Liver (tissue), 8 donors: ENCODE measurements at regions not wholly inside any gene's neighbourhood (a gene's known extent, or its start where the extent isn't known, plus 50 kb on each side); places are given as distances from the start of the nearest gene placed in this dataset.

ENCODE experiments used
- DNase-seq: peaks from one replicate; pipeline ENCODE4 v3.0.0-alpha.2; 2017; ENCODE audit warnings: low spot score
- H3K27ac ChIP-seq, 2 donors: one replicate each; pipeline ENCODE4 v1.7.0; 2013; ENCODE audit warnings: inconsistent platforms in 2 of 2, low read length in 2 of 2, control low read depth in 1 of 2, low read depth in 1 of 2, mild to moderate bottlenecking in 1 of 2
- H3K27me3 ChIP-seq, 4 donors: one replicate each; pipeline versions ENCODE4 v1.6.1 to v1.7.0; 2013; ENCODE audit warnings: low read length in 3 of 4, inconsistent platforms in 1 of 4, mild to moderate bottlenecking in 1 of 4, moderate library complexity in 1 of 4; ENCODE audit not compliant: control insufficient read depth in 4 of 4, insufficient read depth in 4 of 4
- H3K36me3 ChIP-seq, 4 donors: one replicate each; pipeline versions ENCODE4 v1.6.1 to v1.7.0; 2013; ENCODE audit warnings: low read length in 3 of 4, mild to moderate bottlenecking in 3 of 4, low read depth in 1 of 4, moderate library complexity in 1 of 4; ENCODE audit not compliant: control insufficient read depth in 4 of 4, insufficient read depth in 3 of 4
- H3K4me1 ChIP-seq, 4 donors: one replicate each; pipeline versions ENCODE4 v1.6.1 to v1.7.0; 2013; ENCODE audit warnings: low read length in 3 of 4, mild to moderate bottlenecking in 3 of 4, moderate library complexity in 1 of 4; ENCODE audit not compliant: control insufficient read depth in 4 of 4, insufficient read depth in 4 of 4
- H3K4me3 ChIP-seq, 3 donors: one replicate each; pipeline versions ENCODE4 v1.6.1 to v1.7.0; 2013; ENCODE audit warnings: low read length in 3 of 3, control low read depth in 1 of 3, low read depth in 1 of 3, mild to moderate bottlenecking in 1 of 3
- H3K9ac ChIP-seq, 2 donors: one replicate each; pipeline ENCODE4 v1.7.0; 2013; ENCODE audit warnings: low read length in 2 of 2, mild to moderate bottlenecking in 2 of 2, moderate library complexity in 2 of 2, control low read depth in 1 of 2, low read depth in 1 of 2
- H3K9me3 ChIP-seq, 4 donors: one replicate each; pipeline versions ENCODE4 v1.6.1 to v1.7.0; 2013; ENCODE audit warnings: low read length in 3 of 4; ENCODE audit not compliant: control insufficient read depth in 4 of 4
- ATF3 ChIP-seq: IDR thresholded peaks from 2 replicates; pipeline ENCODE4 v1.6.1; 2016; ENCODE audit warnings: antibody characterized with exemption
- CTCF ChIP-seq: fragments of 150-350 bp; IDR thresholded peaks from 2 replicates; pipeline ENCODE4 v1.5.1; 2017; ENCODE audit warnings: improper control_type of control experiment, low read depth, low read length; ENCODE audit not compliant: missing input control
- EGR1 ChIP-seq, 2 donors: IDR thresholded peaks; 2 replicates each; pipeline ENCODE4 v1.6.1; 2016 to 2018; ENCODE audit warnings: antibody characterized with exemption in 2 of 2, low read depth in 2 of 2
- FOXA1 ChIP-seq: IDR thresholded peaks from 2 replicates; pipeline ENCODE4 v1.6.1; 2016; ENCODE audit warnings: antibody characterized with exemption
- FOXA2 ChIP-seq: IDR thresholded peaks from 2 replicates; pipeline ENCODE4 v1.6.1; 2016; ENCODE audit warnings: antibody characterized with exemption
- GABPA ChIP-seq, 2 donors: IDR thresholded peaks in 1 of 2; conservative IDR thresholded peaks in 1 of 2; 2 replicates each; pipeline ENCODE4 v1.6.1; 2016; ENCODE audit warnings: antibody characterized with exemption in 2 of 2, mild to moderate bottlenecking in 1 of 2, moderate library complexity in 1 of 2
- HNF4A ChIP-seq, 2 donors: conservative IDR thresholded peaks; 2 replicates each; pipeline ENCODE4 v1.6.1; 2016; ENCODE audit warnings: antibody characterized with exemption in 2 of 2, mild to moderate bottlenecking in 2 of 2
- HNF4G ChIP-seq: IDR thresholded peaks from 2 replicates; pipeline ENCODE4 v1.6.1; 2016; ENCODE audit warnings: antibody characterized with exemption
- JUND ChIP-seq, 2 donors: IDR thresholded peaks; 2 replicates each; pipeline ENCODE4 v1.6.1; 2016; ENCODE audit warnings: antibody characterized with exemption in 2 of 2
- MAX ChIP-seq: IDR thresholded peaks from 2 replicates; pipeline ENCODE4 v1.6.1; 2016; ENCODE audit warnings: antibody characterized with exemption
- NR2F2 ChIP-seq: IDR thresholded peaks from 2 replicates; pipeline ENCODE4 v1.6.1; 2016; ENCODE audit warnings: antibody characterized with exemption
- RAD21 ChIP-seq, 2 donors: IDR thresholded peaks; 2 replicates each; pipeline ENCODE4 v1.6.1; 2016; ENCODE audit warnings: antibody characterized with exemption in 2 of 2, mild to moderate bottlenecking in 2 of 2
- REST ChIP-seq: IDR thresholded peaks from 2 replicates; pipeline ENCODE4 v1.6.1; 2016; ENCODE audit warnings: antibody characterized with exemption, mild to moderate bottlenecking
- RXRA ChIP-seq, 2 donors: IDR thresholded peaks; 2 replicates each; pipeline ENCODE4 v1.6.1; 2017 to 2018; ENCODE audit warnings: antibody characterized with exemption in 2 of 2, mild to moderate bottlenecking in 1 of 2
- SP1 ChIP-seq: IDR thresholded peaks from 2 replicates; pipeline ENCODE4 v1.6.1; 2018; ENCODE audit warnings: antibody characterized with exemption, mild to moderate bottlenecking
- TAF1 ChIP-seq: conservative IDR thresholded peaks from 2 replicates; pipeline ENCODE4 v1.6.1; 2016; ENCODE audit warnings: antibody characterized with exemption, mild to moderate bottlenecking
- YY1 ChIP-seq: IDR thresholded peaks from 2 replicates; pipeline ENCODE4 v1.6.1; 2016; ENCODE audit warnings: antibody characterized with exemption, mild to moderate bottlenecking
- ZBTB33 ChIP-seq: IDR thresholded peaks from 2 replicates; pipeline ENCODE4 v1.6.1; 2016; ENCODE audit warnings: antibody characterized with exemption
- WGBS: extraction: QIAGEN DNeasy Blood & Tissue Kit; methylation state at CpG from one replicate; pipeline ENCODE4 v1.1.7; 2013; 5-methylcytosine and 5-hydroxymethylcytosine counted together
- donor health status: healthy.
- donor health status: healthy.
- donor health status: healthy.
- donor health status: healthy.
- donor health status: healthy.

- 82% methylated on average over 8 of the region's 8 CpGs for WGBS
- peaks cover 0 to 2% (median 0%) of the 10 kb centered on the region in 4 donors for H3K4me1 ChIP-seq
- no peaks in the 10 kb centered on the region for H3K36me3 ChIP-seq
- no peak for DNase-seq
- no peak overlapping the region for H3K4me3 ChIP-seq
- H3K27me3 ChIP-seq: no peaks in the 10 kb centered on the region
- no peak for TF ChIP-seq ZBTB33
- no peak for TF ChIP-seq HNF4A (conservative IDR thresholded peaks at IDR 0.05)
- no peak for TF ChIP-seq JUND (IDR thresholded peaks at IDR 0.05)
- TF ChIP-seq FOXA2: no peak
- TF ChIP-seq NR2F2: no peak
- no peak for TF ChIP-seq FOXA1
- TF ChIP-seq YY1: no peak
- no peak for TF ChIP-seq TAF1
- TF ChIP-seq ATF3: no peak
- TF ChIP-seq RAD21 (IDR thresholded peaks at IDR 0.05): no peak
- TF ChIP-seq RXRA (IDR thresholded peaks at IDR 0.05): no peak
- no peak for TF ChIP-seq REST
- TF ChIP-seq MAX: no peak
- no peak for TF ChIP-seq EGR1 (IDR thresholded peaks at IDR 0.05; ENCODE audit: low read depth in 2 of 2)
- TF ChIP-seq GABPA (IDR thresholded peaks at IDR 0.05 in 1 of 2, conservative IDR thresholded peaks at IDR 0.05 in 1 of 2): no peak
- TF ChIP-seq SP1: no peak
- TF ChIP-seq CTCF: no peak
- no peak for TF ChIP-seq HNF4G
- no peak overlapping the region for H3K9ac ChIP-seq
- no peak overlapping the region for H3K27ac ChIP-seq
- no peaks in the 10 kb centered on the region for H3K9me3 ChIP-seq
Observed at GRCh38 chr21:41603476-41603875, 95.5 kb upstream of the TMPRSS2 start.
